Transverse colon (tissue), 4 donors: ENCODE measurements at regions not wholly inside any gene's neighbourhood (a gene's known extent, or its start where the extent isn't known, plus 50 kb on each side); places are given as distances from the start of the nearest gene placed in this dataset.

ENCODE experiments used
- DNase-seq: peaks from one replicate; pipeline ENCODE4 v3.0.0-alpha.2; 2019
- H3K27ac ChIP-seq, 4 donors: fragments of 200-600 bp; sonication (generic); 2 replicates each; pipeline ENCODE4 v1.5.1; 2016 to 2018; ENCODE audit warnings: inconsistent platforms in 4 of 4
- H3K27me3 ChIP-seq: fragments of 200-600 bp; sonication (generic); 2 replicates; pipeline ENCODE4 v1.5.1; 2017; ENCODE audit warnings: inconsistent platforms
- H3K36me3 ChIP-seq, 4 donors: fragments of 200-600 bp; sonication (generic); 2 replicates each; pipeline ENCODE4 v1.5.1; 2017 to 2019; ENCODE audit warnings: inconsistent platforms in 4 of 4
- H3K4me1 ChIP-seq, 4 donors: fragments of 200-600 bp; sonication (generic); 2 replicates each; pipeline ENCODE4 v1.5.1; 2017 to 2020; ENCODE audit warnings: inconsistent platforms in 4 of 4
- H3K4me3 ChIP-seq, 4 donors: fragments of 200-600 bp; sonication (generic); 1 replicate in 1 of 4; 2 replicates in 3 of 4; pipeline versions ENCODE4 v1.5.1 to v1.6.1; 2017 to 2019; ENCODE audit warnings: inconsistent platforms in 4 of 4
- H3K9me3 ChIP-seq, 2 donors: fragments of 200-600 bp; sonication (generic); 2 replicates each; pipeline ENCODE4 v1.5.1; 2017 to 2019; ENCODE audit warnings: inconsistent platforms in 2 of 2
- CTCF ChIP-seq, 5 experiments: fragments of 200-600 bp in 3 of 5; fragments of 450-650 bp in 2 of 5; sonication (generic) in 3 of 5; IDR thresholded peaks; 1 replicate in 2 of 5; 2 replicates in 3 of 5; pipeline ENCODE4 v1.5.1; 2016 to 2017; ENCODE audit warnings: antibody characterized with exemption in 5 of 5, inconsistent platforms in 3 of 5, mild to moderate bottlenecking in 2 of 5, moderate library complexity in 1 of 5
- EP300 ChIP-seq: sonication (generic); formaldehyde crosslinking; IDR thresholded peaks from one replicate; pipeline ENCODE4 v1.6.1; 2017; ENCODE audit warnings: antibody characterized with exemption, low read depth
- POLR2A ChIP-seq: fragments of 450-650 bp; IDR thresholded peaks from one replicate; pipeline ENCODE4 v1.6.1; 2016; ENCODE audit warnings: antibody characterized with exemption, mild to moderate bottlenecking, moderate library complexity
- POLR2AphosphoS5 ChIP-seq, 3 donors: sonication (generic); formaldehyde crosslinking; IDR thresholded peaks; one replicate each; pipeline ENCODE4 v1.6.1; 2016; ENCODE audit warnings: antibody characterized with exemption in 3 of 3
- WGBS, 2 donors: methylation state at CpG; one replicate each; pipeline ENCODE4 v1.1.5; 2018; ENCODE audit warnings: low coverage in 1 of 2; 5-methylcytosine and 5-hydroxymethylcytosine counted together
- in situ Hi-C, 4 donors: fragments of 200-750 bp; cut with MboI; loops; one replicate each; pipeline versions ENCODE4 v1.15.0 to v1.15.1; 2017; ENCODE audit warnings: low sequenced_read_pairs in 3 of 4, low pct_ligation_motif_present in 1 of 4, low pct_unique_long_range_greater_than_20kb in 1 of 4
- intact Hi-C: fragments of 100-400 bp; cut with DNase I; formaldehyde crosslinking; loops from one replicate; pipeline ENCODE4 v1.15.1; 2023; ENCODE audit warnings: low total_unique reads

GRCh38 chr6:144575327-144575726, 290.2 kb downstream of the UTRN start:
- Histone ChIP-seq H3K36me3 (peaks cover 0 to 12% (median 0%) of the 10 kb centered on the region in 4 donors), H3K4me3 (no peak overlapping the region), H3K27ac (no peak overlapping the region), H3K9me3 (no peaks in the 10 kb centered on the region), H3K27me3 (no peaks in the 10 kb centered on the region), H3K4me1 (no peaks in the 10 kb centered on the region)
- WGBS, 2 donors = 83 to 89% methylated on average over 3 of the region's 3 CpGs
- in situ Hi-C loops = loop anchor here (25.0 kb wide), 3 partner anchors 362 to 1062 kb away; no protein-coding TSS in a partner anchor
- intact Hi-C loops = no loop called here
- TF ChIP-seq EP300 = no peak
- TF ChIP-seq CTCF (IDR thresholded peaks at IDR 0.05) = no peak
- TF ChIP-seq POLR2A = no peak
- TF ChIP-seq POLR2AphosphoS5 (IDR thresholded peaks at IDR 0.05) = no peak
- DNase-seq = no peak

DNA sequence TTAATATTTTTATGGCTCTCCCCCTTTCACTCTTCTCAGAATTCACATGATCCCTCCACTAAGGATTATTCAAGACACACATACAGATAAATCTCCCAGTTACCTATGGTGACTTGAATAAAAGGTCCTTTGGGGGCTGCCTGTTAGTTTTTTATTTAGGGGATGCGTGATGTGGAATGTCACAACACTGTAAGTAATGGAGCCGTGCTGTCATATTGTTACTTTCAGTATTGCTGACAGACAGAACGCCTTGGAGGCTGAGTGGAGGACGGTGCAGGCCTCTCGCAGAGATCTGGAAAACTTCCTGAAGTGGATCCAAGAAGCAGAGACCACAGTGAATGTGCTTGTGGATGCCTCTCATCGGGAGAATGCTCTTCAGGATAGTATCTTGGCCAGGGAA, 291.7 kb downstream of the UTRN start:
- in situ Hi-C loops (loop anchor here (25.0 kb wide), 3 partner anchors 360 to 1060 kb away; no protein-coding TSS in a partner anchor), intact Hi-C loops (no loop called here)
- no peak for DNase-seq
- TF ChIP-seq CTCF (IDR thresholded peaks at IDR 0.05) (no peak), POLR2A (no peak), EP300 (no peak), POLR2AphosphoS5 (IDR thresholded peaks at IDR 0.05) (no peak)
- peaks cover 0 to under 1% (median 0%) of the 10 kb centered on the region in 4 donors for H3K4me1 ChIP-seq
- H3K4me3 ChIP-seq = no peak overlapping the region
- peaks cover 0 to 9% (median 0%) of the 10 kb centered on the region in 4 donors for H3K36me3 ChIP-seq
- H3K27ac ChIP-seq = no peak overlapping the region
- no peaks in the 10 kb centered on the region for H3K9me3 ChIP-seq
- H3K27me3 ChIP-seq = no peaks in the 10 kb centered on the region
- 80 to 87% methylated on average over 5 to 6 of the region's 6 CpGs for WGBS, 2 donors

GRCh38 chr6:144578385-144579350, 293.5 kb downstream of the UTRN start:
- H3K27ac ChIP-seq = no peak overlapping the region
- 93 to 94% methylated on average over 3 to 7 of the region's 7 CpGs for WGBS, 2 donors
- no peaks in the 10 kb centered on the region for H3K9me3 ChIP-seq
- intact Hi-C loops = no loop called here
- peaks cover 4 to 18% (median 8%) of the 10 kb centered on the region in 4 donors for H3K4me1 ChIP-seq
- no peak for TF ChIP-seq POLR2A
- no peak for TF ChIP-seq POLR2AphosphoS5 (IDR thresholded peaks at IDR 0.05)
- TF ChIP-seq EP300 = no peak
- no peak for TF ChIP-seq CTCF (IDR thresholded peaks at IDR 0.05)
- H3K27me3 ChIP-seq = no peaks in the 10 kb centered on the region
- no peak overlapping the region for H3K4me3 ChIP-seq
- in situ Hi-C loops = loop anchor here (25.0 kb wide), 3 partner anchors 359 to 1059 kb away; no protein-coding TSS in a partner anchor
- DNase-seq = no peak
- peaks cover 0 to 9% (median 0%) of the 10 kb centered on the region in 4 donors for H3K36me3 ChIP-seq

DNA sequence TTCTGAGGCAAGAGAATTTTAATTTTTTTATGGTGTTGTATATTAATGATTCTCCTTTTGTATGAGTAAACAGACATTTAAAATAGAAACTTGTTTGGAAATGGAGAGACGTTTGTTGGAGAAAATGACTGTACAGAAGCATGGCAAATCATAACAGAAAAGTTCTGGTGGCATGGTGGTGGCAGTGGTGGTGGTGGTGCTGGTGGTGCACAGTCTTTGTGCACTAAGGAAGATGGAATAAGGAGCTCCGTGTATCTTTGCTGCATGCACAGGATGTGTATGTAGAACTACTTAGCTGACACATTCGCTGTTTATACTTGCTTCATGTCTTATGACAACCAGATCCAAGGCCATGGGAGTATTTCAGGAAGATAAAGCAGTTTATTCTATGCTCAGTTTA, 294.9 kb downstream of the UTRN start:
- TF ChIP-seq EP300 = no peak
- no peak for TF ChIP-seq CTCF (IDR thresholded peaks at IDR 0.05)
- TF ChIP-seq POLR2A = no peak
- TF ChIP-seq POLR2AphosphoS5 (IDR thresholded peaks at IDR 0.05) = no peak
- Histone ChIP-seq H3K27ac (no peak overlapping the region), H3K27me3 (no peaks in the 10 kb centered on the region), H3K9me3 (no peaks in the 10 kb centered on the region), H3K4me1 (peaks cover 4 to 19% (median 9%) of the 10 kb centered on the region in 4 donors), H3K4me3 (no peak overlapping the region), H3K36me3 (peaks cover 0 to 9% (median 0%) of the 10 kb centered on the region in 4 donors)
- in situ Hi-C loops = loop anchor here (10.0 to 25.0 kb wide), 4 partner anchors 355 to 1057 kb away; no protein-coding TSS in a partner anchor
- intact Hi-C loops = no loop called here
- WGBS, 2 donors = 56 to 58% methylated on average over 3 of the region's 3 CpGs
- DNase-seq = no peak
